ENCODE measurements at regions not wholly inside any gene's neighbourhood (a gene's known extent, or its start where the extent isn't known, plus 50 kb on each side); places are given as distances from the start of the nearest gene placed in this dataset.

DNA sequence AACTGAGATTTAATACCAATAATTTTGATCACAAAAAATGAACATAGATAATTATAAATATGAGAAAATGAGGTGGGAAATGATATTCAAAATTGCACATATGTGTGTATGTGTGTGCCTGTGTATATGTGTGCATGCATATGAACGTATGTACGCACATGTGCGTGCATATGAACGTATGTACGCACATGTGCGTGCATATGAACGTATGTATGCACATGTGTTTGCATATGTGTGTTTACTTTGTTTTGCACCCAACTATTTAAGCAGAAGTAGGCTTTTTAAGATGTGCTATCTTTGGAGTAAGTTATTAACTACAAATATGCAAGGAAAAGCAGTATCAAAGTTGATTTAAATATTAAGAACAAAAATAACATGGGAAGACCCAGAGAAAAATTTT is 484.3 kb downstream of the EPHA4 start:
- CTCF ChIA-PET = no interaction called here
- Mint-ChIP-seq H3K9me3 (peaks cover 0 to 3% (median 0%) of the 10 kb centered on the region in 11 donors), H3K27me3 (peaks cover 0 to 9% (median 0%) of the 10 kb centered on the region in 5 donors), H3K27ac (no peak overlapping the region), H3K4me3 (no peak overlapping the region), H3K36me3 (no peaks in the 10 kb centered on the region), H3K4me1 (no peaks in the 10 kb centered on the region)
- intact Hi-C loops (cut with micrococcal nuclease) = no loop called here
- Histone ChIP-seq H3K9me3 (ENCODE audit: control insufficient read depth in 2 of 3, low read length in 3 of 3) (no peaks in the 10 kb centered on the region), H3K27ac (ENCODE audit: low read depth, low read length) (no peak overlapping the region), H3K27me3 (ENCODE audit: control insufficient read depth in 2 of 2, insufficient read depth in 2 of 2, low read length in 2 of 2) (no peaks in the 10 kb centered on the region), H3K4me3 (ENCODE audit: low read length) (no peak overlapping the region), H3K36me3 (ENCODE audit: control insufficient read depth in 2 of 3, insufficient read depth in 3 of 3, low read length in 3 of 3) (no peaks in the 10 kb centered on the region), H3K4me1 (ENCODE audit: control insufficient read depth in 2 of 2, insufficient read depth in 2 of 2, low read length in 2 of 2) (no peaks in the 10 kb centered on the region)
- DNase-seq = no peak
- POLR2A ChIA-PET = no interaction called here
- ATAC-seq = no peak

DNA sequence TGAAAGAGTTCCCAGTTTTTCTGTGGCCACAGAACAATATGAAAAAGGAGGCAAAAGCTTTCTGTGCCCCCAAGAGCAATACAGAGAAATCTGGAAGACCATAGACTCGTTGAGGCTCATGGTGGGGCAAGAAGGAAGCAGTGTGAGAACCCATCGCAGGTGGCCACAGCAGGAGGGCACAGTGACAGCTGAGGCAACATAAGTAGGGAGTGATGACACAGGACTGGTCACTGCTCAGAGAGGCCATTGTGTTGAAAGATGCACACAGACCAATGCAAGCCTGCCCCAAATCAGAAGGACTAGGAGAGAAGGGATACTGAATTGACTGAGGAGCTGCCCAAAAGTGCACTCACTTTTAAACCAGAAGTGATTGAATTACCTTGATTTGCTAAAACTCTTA is 483.6 kb downstream of the EPHA4 start:
- Mint-ChIP-seq H3K9me3 (peaks cover 0 to 3% (median 0%) of the 10 kb centered on the region in 11 donors), H3K27me3 (peaks cover 0 to 10% (median 0%) of the 10 kb centered on the region in 5 donors), H3K36me3 (no peaks in the 10 kb centered on the region), H3K4me3 (no peak overlapping the region), H3K4me1 (no peaks in the 10 kb centered on the region), H3K27ac (peak overlapping the region in 1 of 9 donors; percentile 33)
- Histone ChIP-seq H3K27ac (ENCODE audit: low read depth, low read length) (no peak overlapping the region), H3K9me3 (ENCODE audit: control insufficient read depth in 2 of 3, low read length in 3 of 3) (no peaks in the 10 kb centered on the region), H3K36me3 (ENCODE audit: control insufficient read depth in 2 of 3, insufficient read depth in 3 of 3, low read length in 3 of 3) (no peaks in the 10 kb centered on the region), H3K4me1 (ENCODE audit: control insufficient read depth in 2 of 2, insufficient read depth in 2 of 2, low read length in 2 of 2) (no peaks in the 10 kb centered on the region), H3K4me3 (ENCODE audit: low read length) (no peak overlapping the region), H3K27me3 (ENCODE audit: control insufficient read depth in 2 of 2, insufficient read depth in 2 of 2, low read length in 2 of 2) (no peaks in the 10 kb centered on the region)
- intact Hi-C loops (cut with micrococcal nuclease) = no loop called here
- DNase-seq (no peak), ATAC-seq (no peak)
- ChIA-PET POLR2A (no interaction called here), CTCF (no interaction called here)

- Histone ChIP-seq H3K9me3 (ENCODE audit: control insufficient read depth in 2 of 3, low read length in 3 of 3) (no peaks in the 10 kb centered on the region), H3K4me1 (ENCODE audit: control insufficient read depth in 2 of 2, insufficient read depth in 2 of 2, low read length in 2 of 2) (no peaks in the 10 kb centered on the region), H3K27me3 (ENCODE audit: control insufficient read depth in 2 of 2, insufficient read depth in 2 of 2, low read length in 2 of 2) (no peaks in the 10 kb centered on the region), H3K36me3 (ENCODE audit: control insufficient read depth in 2 of 3, insufficient read depth in 3 of 3, low read length in 3 of 3) (no peaks in the 10 kb centered on the region), H3K27ac (ENCODE audit: low read depth, low read length) (no peak overlapping the region), H3K4me3 (ENCODE audit: low read length) (no peak overlapping the region)
- Mint-ChIP-seq H3K27me3 (peaks cover 0 to 10% (median 2%) of the 10 kb centered on the region in 5 donors), H3K27ac (no peak overlapping the region), H3K36me3 (no peaks in the 10 kb centered on the region), H3K4me1 (no peaks in the 10 kb centered on the region), H3K9me3 (peaks cover 0 to 3% (median 0%) of the 10 kb centered on the region in 11 donors), H3K4me3 (no peak overlapping the region)
- DNase-seq (no peak), ATAC-seq (no peak)
- intact Hi-C loops (cut with micrococcal nuclease) = loop anchor here in 1 of 2 donors (10.0 kb wide), 1 partner anchor 479 kb away; the partner anchor contains the start of gene EPHA4
- CTCF ChIA-PET = no interaction called here
- POLR2A ChIA-PET = no interaction called here
Measured at GRCh38 chr2:221095356-221095755, 476.7 kb downstream of the EPHA4 start.

- intact Hi-C loops (cut with micrococcal nuclease) = loop anchor here in 1 of 2 donors (10.0 kb wide), 1 partner anchor 478 kb away; the partner anchor contains the start of gene EPHA4
- H3K27me3 Mint-ChIP-seq = peaks cover 0 to 10% (median 2%) of the 10 kb centered on the region in 5 donors
- CTCF ChIA-PET = no interaction called here
- H3K4me3 Mint-ChIP-seq = no peak overlapping the region
- H3K4me1 Mint-ChIP-seq = no peaks in the 10 kb centered on the region
- no peaks in the 10 kb centered on the region for H3K4me1 ChIP-seq (ENCODE audit: control insufficient read depth in 2 of 2, insufficient read depth in 2 of 2, low read length in 2 of 2)
- no peaks in the 10 kb centered on the region for H3K27me3 ChIP-seq (ENCODE audit: control insufficient read depth in 2 of 2, insufficient read depth in 2 of 2, low read length in 2 of 2)
- H3K9me3 Mint-ChIP-seq = peaks cover 0 to 2% (median 0%) of the 10 kb centered on the region in 11 donors
- DNase-seq = no peak
- no peaks in the 10 kb centered on the region for H3K36me3 ChIP-seq (ENCODE audit: control insufficient read depth in 2 of 3, insufficient read depth in 3 of 3, low read length in 3 of 3)
- H3K27ac ChIP-seq (ENCODE audit: low read depth, low read length) = no peak overlapping the region
- H3K27ac Mint-ChIP-seq = no peak overlapping the region
- H3K4me3 ChIP-seq (ENCODE audit: low read length) = no peak overlapping the region
- no peaks in the 10 kb centered on the region for H3K9me3 ChIP-seq (ENCODE audit: control insufficient read depth in 2 of 3, low read length in 3 of 3)
- POLR2A ChIA-PET = no interaction called here
- no peaks in the 10 kb centered on the region for H3K36me3 Mint-ChIP-seq
- no peak for ATAC-seq
Measured at GRCh38 chr2:221096706-221097567, 475.2 kb downstream of the EPHA4 start.

DNA sequence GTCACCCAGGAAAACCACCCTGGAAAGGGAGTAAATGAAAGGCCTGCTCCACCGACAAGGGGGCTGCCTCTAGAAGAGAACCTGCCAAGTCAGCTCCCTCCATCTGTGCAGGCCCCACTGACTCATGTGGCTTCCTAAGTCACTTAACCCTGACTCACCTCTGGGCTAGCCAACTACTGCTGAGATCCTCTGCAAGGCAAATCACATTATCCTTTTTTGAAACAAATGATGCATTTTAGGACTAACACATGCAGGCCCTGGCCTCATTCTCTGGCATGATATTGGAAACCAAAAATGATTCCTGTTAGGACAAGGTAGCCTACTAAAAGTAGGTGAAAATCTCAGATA is 474.6 kb downstream of the EPHA4 start:
- H3K36me3 Mint-ChIP-seq = no peaks in the 10 kb centered on the region
- no peaks in the 10 kb centered on the region for H3K4me1 Mint-ChIP-seq
- H3K4me1 ChIP-seq (ENCODE audit: control insufficient read depth in 2 of 2, insufficient read depth in 2 of 2, low read length in 2 of 2) = no peaks in the 10 kb centered on the region
- peaks cover 0 to 6% (median 2%) of the 10 kb centered on the region in 5 donors for H3K27me3 Mint-ChIP-seq
- H3K4me3 Mint-ChIP-seq = no peak overlapping the region
- ATAC-seq (no peak), DNase-seq (no peak)
- H3K9me3 ChIP-seq (ENCODE audit: control insufficient read depth in 2 of 3, low read length in 3 of 3) = no peaks in the 10 kb centered on the region
- ChIA-PET CTCF (no interaction called here), POLR2A (no interaction called here)
- no peaks in the 10 kb centered on the region for H3K36me3 ChIP-seq (ENCODE audit: control insufficient read depth in 2 of 3, insufficient read depth in 3 of 3, low read length in 3 of 3)
- intact Hi-C loops (cut with micrococcal nuclease) = loop anchor here in 1 of 2 donors (10.0 kb wide), 1 partner anchor 477 kb away; the partner anchor contains the start of gene EPHA4
- H3K27ac Mint-ChIP-seq = no peak overlapping the region
- H3K27me3 ChIP-seq (ENCODE audit: control insufficient read depth in 2 of 2, insufficient read depth in 2 of 2, low read length in 2 of 2) = no peaks in the 10 kb centered on the region
- no peak overlapping the region for H3K27ac ChIP-seq (ENCODE audit: low read depth, low read length)
- no peak overlapping the region for H3K4me3 ChIP-seq (ENCODE audit: low read length)
- peaks cover 0 to 2% (median 0%) of the 10 kb centered on the region in 11 donors for H3K9me3 Mint-ChIP-seq

- intact Hi-C loops (cut with micrococcal nuclease) = loop anchor here in 1 of 2 donors (10.0 kb wide), 1 partner anchor 477 kb away; the partner anchor contains the start of gene EPHA4
- Histone ChIP-seq H3K4me1 (ENCODE audit: control insufficient read depth in 2 of 2, insufficient read depth in 2 of 2, low read length in 2 of 2) (no peaks in the 10 kb centered on the region), H3K9me3 (ENCODE audit: control insufficient read depth in 2 of 3, low read length in 3 of 3) (no peaks in the 10 kb centered on the region), H3K27ac (ENCODE audit: low read depth, low read length) (no peak overlapping the region), H3K27me3 (ENCODE audit: control insufficient read depth in 2 of 2, insufficient read depth in 2 of 2, low read length in 2 of 2) (no peaks in the 10 kb centered on the region), H3K36me3 (ENCODE audit: control insufficient read depth in 2 of 3, insufficient read depth in 3 of 3, low read length in 3 of 3) (no peaks in the 10 kb centered on the region), H3K4me3 (ENCODE audit: low read length) (no peak overlapping the region)
- CTCF ChIA-PET = no interaction called here
- H3K9me3 Mint-ChIP-seq = peaks cover 0 to 2% (median 0%) of the 10 kb centered on the region in 11 donors
- peaks cover 0 to 2% (median 0%) of the 10 kb centered on the region in 7 donors for H3K4me1 Mint-ChIP-seq
- H3K4me3 Mint-ChIP-seq = no peak overlapping the region
- no peaks in the 10 kb centered on the region for H3K36me3 Mint-ChIP-seq
- peaks cover 0 to 3% (median 0%) of the 10 kb centered on the region in 5 donors for H3K27me3 Mint-ChIP-seq
- H3K27ac Mint-ChIP-seq = no peak overlapping the region
- ATAC-seq (no peak), DNase-seq (no peak)
- POLR2A ChIA-PET = no interaction called here
Measured at GRCh38 chr2:221097949-221098348, 474.2 kb downstream of the EPHA4 start.
